ENCODE measurements at regions not wholly inside any gene's neighbourhood (a gene's known extent, or its start where the extent isn't known, plus 50 kb on each side); places are given as distances from the start of the nearest gene placed in this dataset.

GRCh38 chr5:159759791-159760290 is 156.4 kb upstream of the ADRA1B start:
- TF ChIP-seq CTCF (IDR thresholded peaks at IDR 0.05; ENCODE audit: extremely low read depth, low read depth, low read length), result no peak
- Histone ChIP-seq H3K79me2 (ENCODE audit: insufficient read depth, low read length) (no peaks in the 10 kb centered on the region), H3K4me2 (ENCODE audit: insufficient read depth, low read length) (no peak overlapping the region), H3K4me3 (ENCODE audit: insufficient read depth, low read length) (no peak overlapping the region), H2AFZ (ENCODE audit: low read length) (no peak overlapping the region), H3K27me3 (ENCODE audit: insufficient read depth, low read length) (no peaks in the 10 kb centered on the region), H3K27ac (ENCODE audit: low read depth, low read length) (no peak overlapping the region), H4K20me1 (ENCODE audit: insufficient read depth, low read length) (no peaks in the 10 kb centered on the region), H3K36me3 (ENCODE audit: insufficient read depth, low read length) (no peaks in the 10 kb centered on the region), H3K4me1 (ENCODE audit: insufficient read depth, low read length) (peaks cover 13% of the 10 kb centered on the region), H3K9me3 (ENCODE audit: low read depth, low read length) (no peaks in the 10 kb centered on the region)
- no peak for DNase-seq (ENCODE audit: insufficient read length, low spot score, missing footprints)

- Histone ChIP-seq H4K20me1 (ENCODE audit: insufficient read depth, low read length) (no peaks in the 10 kb centered on the region), H3K9me3 (ENCODE audit: low read depth, low read length) (no peaks in the 10 kb centered on the region), H3K36me3 (ENCODE audit: insufficient read depth, low read length) (no peaks in the 10 kb centered on the region), H3K4me3 (ENCODE audit: insufficient read depth, low read length) (no peak overlapping the region), H3K4me1 (ENCODE audit: insufficient read depth, low read length) (peaks cover 15% of the 10 kb centered on the region), H3K27ac (ENCODE audit: low read depth, low read length) (no peak overlapping the region), H3K79me2 (ENCODE audit: insufficient read depth, low read length) (no peaks in the 10 kb centered on the region), H3K4me2 (ENCODE audit: insufficient read depth, low read length) (no peak overlapping the region), H3K27me3 (ENCODE audit: insufficient read depth, low read length) (no peaks in the 10 kb centered on the region), H2AFZ (ENCODE audit: low read length) (no peak overlapping the region)
- TF ChIP-seq CTCF (IDR thresholded peaks at IDR 0.05; ENCODE audit: extremely low read depth, low read depth, low read length), result no peak
- no peak for DNase-seq (ENCODE audit: insufficient read length, low spot score, missing footprints)
These were observed 153.4 kb upstream of the ADRA1B start for GRCh38 chr5:159762921-159763320.

- Histone ChIP-seq H4K20me1 (ENCODE audit: insufficient read depth, low read length) (no peaks in the 10 kb centered on the region), H3K9me3 (ENCODE audit: low read depth, low read length) (no peaks in the 10 kb centered on the region), H3K36me3 (ENCODE audit: insufficient read depth, low read length) (no peaks in the 10 kb centered on the region), H3K27me3 (ENCODE audit: insufficient read depth, low read length) (no peaks in the 10 kb centered on the region), H2AFZ (ENCODE audit: low read length) (no peak overlapping the region), H3K4me1 (ENCODE audit: insufficient read depth, low read length) (peaks cover 15% of the 10 kb centered on the region), H3K4me2 (ENCODE audit: insufficient read depth, low read length) (peak overlapping the region; percentile 16), H3K79me2 (ENCODE audit: insufficient read depth, low read length) (no peaks in the 10 kb centered on the region), H3K27ac (ENCODE audit: low read depth, low read length) (peak overlapping the region; percentile 68), H3K4me3 (ENCODE audit: insufficient read depth, low read length) (no peak overlapping the region)
- no peak for TF ChIP-seq CTCF (IDR thresholded peaks at IDR 0.05; ENCODE audit: extremely low read depth, low read depth, low read length)
- no peak for DNase-seq (ENCODE audit: insufficient read length, low spot score, missing footprints)
These were observed 152.7 kb upstream of the ADRA1B start for GRCh38 chr5:159763562-159763961.

GRCh38 chr5:159764283-159765134 is 151.8 kb upstream of the ADRA1B start:
- no peak overlapping the region for H3K4me3 ChIP-seq (ENCODE audit: insufficient read depth, low read length)

More at GRCh38 chr5:159764283-159765134, 151.8 kb upstream of the ADRA1B start:
- H4K20me1 ChIP-seq (ENCODE audit: insufficient read depth, low read length), result no peaks in the 10 kb centered on the region
- no peaks in the 10 kb centered on the region for H3K9me3 ChIP-seq (ENCODE audit: low read depth, low read length)
- H3K27me3 ChIP-seq (ENCODE audit: insufficient read depth, low read length), result no peaks in the 10 kb centered on the region
- DNase-seq (ENCODE audit: insufficient read length, low spot score, missing footprints), result peak; percentile 88
- H3K4me1 ChIP-seq (ENCODE audit: insufficient read depth, low read length), result peaks cover 15% of the 10 kb centered on the region
- TF ChIP-seq CTCF (IDR thresholded peaks at IDR 0.05; ENCODE audit: extremely low read depth, low read depth, low read length), result no peak
- H3K4me2 ChIP-seq (ENCODE audit: insufficient read depth, low read length), result peak overlapping the region; percentile 16
- H3K36me3 ChIP-seq (ENCODE audit: insufficient read depth, low read length), result no peaks in the 10 kb centered on the region
- no peak overlapping the region for H2AFZ ChIP-seq (ENCODE audit: low read length)
- H3K79me2 ChIP-seq (ENCODE audit: insufficient read depth, low read length), result no peaks in the 10 kb centered on the region
- peak overlapping the region; percentile 68 for H3K27ac ChIP-seq (ENCODE audit: low read depth, low read length)

Data from osteoblast (primary cell).